ENCODE measurements at regions not wholly inside any gene's neighbourhood (a gene's known extent, or its start where the extent isn't known, plus 50 kb on each side); places are given as distances from the start of the nearest gene placed in this dataset.

- TF ChIP-seq CTCF (conservative IDR thresholded peaks at IDR 0.05; ENCODE audit: low read depth, low read length) = no peak
These were observed 69.8 kb upstream of the IRX3 start for GRCh38 chr16:54356391-54356790.

GRCh38 chr16:54355251-54355650 is 68.7 kb upstream of the IRX3 start:
- H3K4me3 ChIP-seq (IDR thresholded peaks at IDR 0.05; ENCODE audit: insufficient read depth, low read depth, low read length) = no peak overlapping the region
- no peak overlapping the region for H3K4me2 ChIP-seq
- H3K36me3 ChIP-seq (ENCODE audit: insufficient read depth) = no peaks in the 10 kb centered on the region
- no peak for TF ChIP-seq CTCF (conservative IDR thresholded peaks at IDR 0.05; ENCODE audit: low read depth, low read length)
- H4K20me1 ChIP-seq (ENCODE audit: insufficient read depth) = no peaks in the 10 kb centered on the region
- H2AFZ ChIP-seq (ENCODE audit: low read depth) = no peak overlapping the region
- no peaks in the 10 kb centered on the region for H3K4me1 ChIP-seq (ENCODE audit: low read depth, poor library complexity, severe bottlenecking)
- H3K27ac ChIP-seq = no peak overlapping the region
- no peaks in the 10 kb centered on the region for H3K27me3 ChIP-seq (ENCODE audit: insufficient read depth, low read depth)
- no peak overlapping the region for H3K9ac ChIP-seq
- H3K79me2 ChIP-seq (ENCODE audit: insufficient read depth, low read depth) = no peaks in the 10 kb centered on the region

More at GRCh38 chr16:54356391-54356790, 69.8 kb upstream of the IRX3 start:
- H4K20me1 ChIP-seq (ENCODE audit: insufficient read depth) = no peaks in the 10 kb centered on the region
- H3K36me3 ChIP-seq (ENCODE audit: insufficient read depth) = no peaks in the 10 kb centered on the region
- no peaks in the 10 kb centered on the region for H3K4me1 ChIP-seq (ENCODE audit: low read depth, poor library complexity, severe bottlenecking)
- no peak overlapping the region for H2AFZ ChIP-seq (ENCODE audit: low read depth)
- H3K4me3 ChIP-seq (IDR thresholded peaks at IDR 0.05; ENCODE audit: insufficient read depth, low read depth, low read length) = no peak overlapping the region
- H3K4me2 ChIP-seq = no peak overlapping the region
- H3K79me2 ChIP-seq (ENCODE audit: insufficient read depth, low read depth) = no peaks in the 10 kb centered on the region
- H3K9ac ChIP-seq = no peak overlapping the region
- H3K27ac ChIP-seq = no peak overlapping the region
- H3K27me3 ChIP-seq (ENCODE audit: insufficient read depth, low read depth) = no peaks in the 10 kb centered on the region

- Histone ChIP-seq H3K79me2 (ENCODE audit: insufficient read depth, low read depth) (no peaks in the 10 kb centered on the region), H3K27ac (no peak overlapping the region), H3K9ac (no peak overlapping the region), H4K20me1 (ENCODE audit: insufficient read depth) (no peaks in the 10 kb centered on the region), H3K4me2 (no peak overlapping the region), H3K4me1 (ENCODE audit: low read depth, poor library complexity, severe bottlenecking) (no peaks in the 10 kb centered on the region), H2AFZ (ENCODE audit: low read depth) (no peak overlapping the region), H3K36me3 (ENCODE audit: insufficient read depth) (no peaks in the 10 kb centered on the region), H3K4me3 (IDR thresholded peaks at IDR 0.05; ENCODE audit: insufficient read depth, low read depth, low read length) (no peak overlapping the region), H3K27me3 (ENCODE audit: insufficient read depth, low read depth) (no peaks in the 10 kb centered on the region)
- no peak for TF ChIP-seq CTCF (conservative IDR thresholded peaks at IDR 0.05; ENCODE audit: low read depth, low read length)
These were observed 66.5 kb upstream of the IRX3 start for GRCh38 chr16:54353097-54353496.

- no peaks in the 10 kb centered on the region for H3K27me3 ChIP-seq (ENCODE audit: insufficient read depth, low read depth)
- H3K27ac ChIP-seq = no peak overlapping the region
- H3K4me3 ChIP-seq (IDR thresholded peaks at IDR 0.05; ENCODE audit: insufficient read depth, low read depth, low read length) = no peak overlapping the region
- H3K9ac ChIP-seq = no peak overlapping the region
- no peaks in the 10 kb centered on the region for H3K4me1 ChIP-seq (ENCODE audit: low read depth, poor library complexity, severe bottlenecking)
- TF ChIP-seq CTCF (conservative IDR thresholded peaks at IDR 0.05; ENCODE audit: low read depth, low read length) = no peak
- H3K79me2 ChIP-seq (ENCODE audit: insufficient read depth, low read depth) = no peaks in the 10 kb centered on the region
- no peak overlapping the region for H2AFZ ChIP-seq (ENCODE audit: low read depth)
- no peaks in the 10 kb centered on the region for H4K20me1 ChIP-seq (ENCODE audit: insufficient read depth)
- no peak overlapping the region for H3K4me2 ChIP-seq
- H3K36me3 ChIP-seq (ENCODE audit: insufficient read depth) = no peaks in the 10 kb centered on the region
These were observed 64.6 kb upstream of the IRX3 start for GRCh38 chr16:54351171-54351570.
